Adrenal gland (tissue), 9 donors: ENCODE measurements at regions not wholly inside any gene's neighbourhood (a gene's known extent, or its start where the extent isn't known, plus 50 kb on each side); places are given as distances from the start of the nearest gene placed in this dataset.

Source experiments
- DNase-seq, 7 donors: peaks; one replicate each; pipeline ENCODE4 v3.0.0-alpha.2; 2019 to 2020
- H3K27ac ChIP-seq, 5 donors: fragments of 200-600 bp; sonication (generic) in 4 of 5; 1 replicate in 3 of 5; 2 replicates in 2 of 5; pipeline versions ENCODE4 v1.5.1 to v1.8.0; 2016 to 2020; ENCODE audit warnings: mild to moderate bottlenecking in 1 of 5
- H3K27me3 ChIP-seq: fragments of 200-600 bp; 2 replicates; pipeline ENCODE4 v1.8.0; 2021
- H3K36me3 ChIP-seq, 2 donors: fragments of 200-600 bp; replicated peaks in 1 of 2; 1 replicate in 1 of 2; 2 replicates in 1 of 2; pipeline versions ENCODE4 v1.5.1 to v1.8.0; 2018 to 2022
- H3K4me1 ChIP-seq, 2 donors: fragments of 200-600 bp; replicated peaks in 1 of 2; 1 replicate in 1 of 2; 2 replicates in 1 of 2; pipeline versions ENCODE4 v1.5.1 to v1.8.0; 2018 to 2021
- H3K4me3 ChIP-seq, 4 donors: fragments of 200-600 bp; sonication (generic) in 3 of 4; one replicate each; pipeline ENCODE4 v1.5.1; 2016 to 2018
- H3K9me3 ChIP-seq, 3 donors: fragments of 200-600 bp; sonication (generic) in 1 of 3; replicated peaks in 1 of 3; 1 replicate in 2 of 3; 2 replicates in 1 of 3; pipeline versions ENCODE4 v1.5.1 to v1.8.0; 2016 to 2021
- CTCF ChIP-seq, 6 experiments: fragments of 450-650 bp in 4 of 6; fragments of 200-600 bp in 2 of 6; sonication (generic) in 1 of 6; IDR thresholded peaks; 1 replicate in 5 of 6; 2 replicates in 1 of 6; pipeline versions ENCODE4 v1.5.1 to v1.8.0; 2016 to 2021; ENCODE audit warnings: antibody characterized with exemption in 6 of 6, mild to moderate bottlenecking in 2 of 6, moderate library complexity in 1 of 6
- POLR2A ChIP-seq, 2 donors: fragments of 450-650 bp; IDR thresholded peaks; one replicate each; pipeline ENCODE4 v1.6.1; 2017; ENCODE audit warnings: antibody characterized with exemption in 2 of 2, mild to moderate bottlenecking in 2 of 2, moderate library complexity in 1 of 2
- WGBS, 4 donors: extraction: QIAGEN DNeasy Blood & Tissue Kit in 2 of 4; methylation state at CpG; one replicate each; pipeline versions ENCODE4 v1.1.5 to v1.1.7; 2013 to 2017; 5-methylcytosine and 5-hydroxymethylcytosine counted together
- intact Hi-C, 2 donors: fragments of 100-400 bp; cut with DNase I; formaldehyde crosslinking; loops; one replicate each; pipeline versions ENCODE4 v1.14.1 to v1.15.0; 2022 to 2023
- donor health status: healthy with polysubstance abuse.
- donor health status: Bipolar disorder and iron deficiency.
- donor health status: DM: yes; HTN: yes; CAD: no.
- donor health status: DM: no; HTN: no; CAD: no.
- donor health status: DM: no; HTN: no; CAD: no.

- H3K36me3 ChIP-seq, result no peaks in the 10 kb centered on the region
- no peak overlapping the region for H3K27ac ChIP-seq
- WGBS, 4 donors, result 57 to 71% (median 60%) methylated on average over 3 of the region's 3 CpGs
- no peak overlapping the region for H3K4me3 ChIP-seq
- TF ChIP-seq POLR2A (IDR thresholded peaks at IDR 0.05), result no peak
- TF ChIP-seq CTCF (IDR thresholded peaks at IDR 0.05), result no peak
- no peak for DNase-seq
- H3K9me3 ChIP-seq, result no peaks in the 10 kb centered on the region
- intact Hi-C loops, result no loop called here
- H3K4me1 ChIP-seq, result no peaks in the 10 kb centered on the region
- H3K27me3 ChIP-seq, result no peaks in the 10 kb centered on the region
These were observed 594.0 kb downstream of the NUP35 start for GRCh38 chr2:183718246-183718645.

GRCh38 chr2:183723278-183723677 is 599.0 kb downstream of the NUP35 start:
- no peak for DNase-seq
- intact Hi-C loops, result no loop called here
- H3K4me1 ChIP-seq, result no peaks in the 10 kb centered on the region

GRCh38 chr2:183729380-183729779 is 605.1 kb downstream of the NUP35 start:
- H3K4me1 ChIP-seq, result no peaks in the 10 kb centered on the region
- WGBS, 4 donors, result 45 to 55% (median 51%) methylated on average over 2 of the region's 2 CpGs
- H3K27me3 ChIP-seq, result no peaks in the 10 kb centered on the region
- no peak for DNase-seq
- H3K9me3 ChIP-seq, result no peaks in the 10 kb centered on the region
- no peaks in the 10 kb centered on the region for H3K36me3 ChIP-seq
- H3K27ac ChIP-seq, result no peak overlapping the region
- no peak overlapping the region for H3K4me3 ChIP-seq
- no peak for TF ChIP-seq POLR2A (IDR thresholded peaks at IDR 0.05)
- TF ChIP-seq CTCF (IDR thresholded peaks at IDR 0.05), result no peak
- intact Hi-C loops, result no loop called here

More at GRCh38 chr2:183723278-183723677, 599.0 kb downstream of the NUP35 start:
- Histone ChIP-seq H3K27ac (no peak overlapping the region), H3K4me3 (no peak overlapping the region), H3K27me3 (no peaks in the 10 kb centered on the region), H3K9me3 (no peaks in the 10 kb centered on the region), H3K36me3 (no peaks in the 10 kb centered on the region)
- TF ChIP-seq POLR2A (IDR thresholded peaks at IDR 0.05), result no peak
- TF ChIP-seq CTCF (IDR thresholded peaks at IDR 0.05), result no peak
- WGBS, 4 donors, result 82 to 85% (median 83%) methylated on average over 2 of the region's 2 CpGs

GRCh38 chr2:183740241-183740640 is 616.0 kb downstream of the NUP35 start:
- no peaks in the 10 kb centered on the region for H3K27me3 ChIP-seq
- TF ChIP-seq POLR2A (IDR thresholded peaks at IDR 0.05) (no peak), CTCF (IDR thresholded peaks at IDR 0.05) (no peak)
- H3K4me3 ChIP-seq, result no peak overlapping the region
- no peaks in the 10 kb centered on the region for H3K36me3 ChIP-seq
- intact Hi-C loops, result no loop called here
- DNase-seq, result no peak
- H3K4me1 ChIP-seq, result no peaks in the 10 kb centered on the region
- H3K27ac ChIP-seq, result no peak overlapping the region
- 48 to 67% (median 60%) methylated on average over 2 of the region's 2 CpGs for WGBS, 4 donors
- H3K9me3 ChIP-seq, result no peaks in the 10 kb centered on the region
